CD14-positive monocyte (primary cell): ENCODE measurements at regions not wholly inside any gene's neighbourhood (a gene's known extent, or its start where the extent isn't known, plus 50 kb on each side); places are given as distances from the start of the nearest gene placed in this dataset.

Source experiments
- DNase-seq, 3 donors: peaks; one replicate each; pipeline ENCODE4 v3.0.0-alpha.2; 2011 to 2022
- H2AFZ ChIP-seq: 2 replicates; pipeline ENCODE4 v1.6.0; 2012; ENCODE audit warnings: mild to moderate bottlenecking, low read depth, low read length, inconsistent platforms; ENCODE audit not compliant: insufficient read depth, poor library complexity, severe bottlenecking
- H3K27ac ChIP-seq, 2 donors: 1 replicate in 1 of 2; 2 replicates in 1 of 2; pipeline ENCODE4 v1.5.1; 2012 to 2013; ENCODE audit warnings: low read length in 2 of 2, control low read depth in 1 of 2, inconsistent platforms in 1 of 2, low read depth in 1 of 2, mild to moderate bottlenecking in 1 of 2
- H3K27me3 ChIP-seq, 2 donors: one replicate each; pipeline versions ENCODE4 v1.6.0 to v1.6.1; 2011 to 2013; ENCODE audit warnings: low read length in 2 of 2; ENCODE audit not compliant: control insufficient read depth in 2 of 2, insufficient read depth in 2 of 2
- H3K36me3 ChIP-seq, 2 donors: replicated peaks in 1 of 2; 1 replicate in 1 of 2; 2 replicates in 1 of 2; pipeline versions ENCODE4 v1.5.1 to v1.6.1; 2012 to 2013; ENCODE audit warnings: low read length in 2 of 2, control low read depth in 1 of 2, inconsistent platforms in 1 of 2, mild to moderate bottlenecking in 1 of 2; ENCODE audit not compliant: insufficient read depth in 2 of 2, control insufficient read depth in 1 of 2
- H3K4me1 ChIP-seq, 2 donors: 1 replicate in 1 of 2; 2 replicates in 1 of 2; pipeline versions ENCODE4 v1.5.1 to v1.6.1; 2012 to 2013; ENCODE audit warnings: low read length in 2 of 2, control low read depth in 1 of 2, inconsistent platforms in 1 of 2, mild to moderate bottlenecking in 1 of 2, moderate library complexity in 1 of 2; ENCODE audit not compliant: insufficient read depth in 2 of 2, control insufficient read depth in 1 of 2
- H3K4me2 ChIP-seq: replicated peaks from 2 replicates; pipeline ENCODE3; 2012; ENCODE audit warnings: low read length, moderate library complexity, mild to moderate bottlenecking; ENCODE audit not compliant: poor library complexity, severe bottlenecking; ENCODE audit errors: extremely low read depth
- H3K4me3 ChIP-seq, 3 experiments: fragments of 200-600 bp in 1 of 3; sonication (generic) in 1 of 3; replicated peaks in 1 of 3; 1 replicate in 2 of 3; 2 replicates in 1 of 3; pipeline ENCODE4 v1.5.1; 2011 to 2013; ENCODE audit warnings: low read length in 3 of 3, mild to moderate bottlenecking in 3 of 3, control low read depth in 2 of 3, low read depth in 2 of 3, inconsistent platforms in 1 of 3, moderate library complexity in 1 of 3
- H3K79me2 ChIP-seq: 2 replicates; pipeline ENCODE4 v1.6.0; 2012; ENCODE audit warnings: mild to moderate bottlenecking, control low read depth, inconsistent platforms, low read length, moderate library complexity; ENCODE audit not compliant: insufficient read depth
- H3K9ac ChIP-seq: 2 replicates; pipeline ENCODE4 v1.6.0; 2017; ENCODE audit warnings: low read length, mild to moderate bottlenecking; ENCODE audit not compliant: insufficient read depth, poor library complexity, severe bottlenecking
- H3K9me3 ChIP-seq, 2 donors: replicated peaks in 1 of 2; 1 replicate in 1 of 2; 2 replicates in 1 of 2; pipeline versions ENCODE4 v1.5.1 to v1.6.1; 2012 to 2013; ENCODE audit warnings: low read length in 2 of 2, control low read depth in 1 of 2; ENCODE audit not compliant: control insufficient read depth in 1 of 2, insufficient read depth in 1 of 2
- H4K20me1 ChIP-seq: 2 replicates; pipeline ENCODE4 v1.6.0; 2012; ENCODE audit warnings: mild to moderate bottlenecking, low read length, control low read depth, moderate library complexity; ENCODE audit not compliant: insufficient read depth
- H3K27ac Mint-ChIP-seq, 7 donors: one replicate each; pipeline ENCODE4 v1.8.0; 2020; ENCODE audit warnings: mild to moderate bottlenecking in 7 of 7, mixed read lengths in 7 of 7, moderate library complexity in 6 of 7, inconsistent platforms in 2 of 7
- H3K27me3 Mint-ChIP-seq, 3 donors: one replicate each; pipeline ENCODE4 v1.8.0; 2021 to 2022; ENCODE audit warnings: low read depth in 3 of 3, mild to moderate bottlenecking in 3 of 3, mixed read lengths in 3 of 3, moderate library complexity in 3 of 3, inconsistent platforms in 1 of 3
- H3K36me3 Mint-ChIP-seq, 2 donors: one replicate each; pipeline ENCODE4 v1.8.0; 2020; ENCODE audit warnings: mixed read lengths in 2 of 2, inconsistent platforms in 1 of 2, mild to moderate bottlenecking in 1 of 2
- H3K4me1 Mint-ChIP-seq: one replicate; pipeline ENCODE4 v1.8.0; 2020; ENCODE audit warnings: mild to moderate bottlenecking, mixed read lengths
- H3K4me3 Mint-ChIP-seq, 2 donors: one replicate each; pipeline ENCODE4 v1.8.0; 2020; ENCODE audit warnings: mild to moderate bottlenecking in 2 of 2, mixed read lengths in 2 of 2, moderate library complexity in 1 of 2
- H3K9me3 Mint-ChIP-seq, 7 donors: one replicate each; pipeline ENCODE4 v1.8.0; 2020 to 2022; ENCODE audit warnings: mixed read lengths in 7 of 7, mild to moderate bottlenecking in 6 of 7, moderate library complexity in 6 of 7, inconsistent platforms in 2 of 7
- CTCF ChIP-seq: fragments of 200-600 bp; IDR thresholded peaks from one replicate; pipeline ENCODE4 v1.8.0; 2022; ENCODE audit warnings: antibody characterized with exemption, mild to moderate bottlenecking
- WGBS: methylation state at CpG from one replicate; pipeline ENCODE4 v1.1.5; 2013; ENCODE audit warnings: missing lambda C conversion rate; ENCODE audit not compliant: insufficient coverage; 5-methylcytosine and 5-hydroxymethylcytosine counted together
- intact Hi-C, 2 donors: fragments of 100-400 bp; cut with micrococcal nuclease; formaldehyde crosslinking; loops; one replicate each; pipeline versions ENCODE4 v1.15.0 to v1.15.1; 2023

- Histone ChIP-seq H3K27ac (no peak overlapping the region), H3K4me2 (no peak overlapping the region), H3K36me3 (no peaks in the 10 kb centered on the region), H4K20me1 (no peaks in the 10 kb centered on the region), H3K9ac (no peak overlapping the region), H3K4me3 (no peak overlapping the region), H2AFZ (no peak overlapping the region), H3K27me3 (no peaks in the 10 kb centered on the region), H3K79me2 (no peaks in the 10 kb centered on the region), H3K4me1 (no peaks in the 10 kb centered on the region), H3K9me3 (no peaks in the 10 kb centered on the region)
- intact Hi-C loops, result no loop called here
- DNase-seq, result no peak
- H3K4me3 Mint-ChIP-seq, result no peak overlapping the region
- no peak overlapping the region for H3K27ac Mint-ChIP-seq
- WGBS, result 82% methylated on average over 2 of the region's 3 CpGs
- H3K9me3 Mint-ChIP-seq, result no peaks in the 10 kb centered on the region
- no peaks in the 10 kb centered on the region for H3K36me3 Mint-ChIP-seq
- TF ChIP-seq CTCF, result no peak
- H3K4me1 Mint-ChIP-seq, result no peaks in the 10 kb centered on the region
- H3K27me3 Mint-ChIP-seq, result peaks cover 0 to 9% (median 2%) of the 10 kb centered on the region in 3 donors
Measured at GRCh38 chr12:67420506-67420905, 151.3 kb downstream of the CAND1 start.

- Histone ChIP-seq H3K4me1 (no peaks in the 10 kb centered on the region), H3K27me3 (no peaks in the 10 kb centered on the region), H3K9me3 (no peaks in the 10 kb centered on the region), H3K4me3 (no peak overlapping the region), H3K4me2 (no peak overlapping the region), H4K20me1 (no peaks in the 10 kb centered on the region), H3K9ac (no peak overlapping the region), H3K27ac (no peak overlapping the region), H3K79me2 (no peaks in the 10 kb centered on the region), H3K36me3 (no peaks in the 10 kb centered on the region), H2AFZ (no peak overlapping the region)
- H3K9me3 Mint-ChIP-seq, result no peaks in the 10 kb centered on the region
- no peak for TF ChIP-seq CTCF
- no peak overlapping the region for H3K27ac Mint-ChIP-seq
- intact Hi-C loops, result no loop called here
- H3K36me3 Mint-ChIP-seq, result no peaks in the 10 kb centered on the region
- DNase-seq, result no peak
- H3K27me3 Mint-ChIP-seq, result peaks cover 0 to 7% (median 2%) of the 10 kb centered on the region in 3 donors
- no peak overlapping the region for H3K4me3 Mint-ChIP-seq
- no CpG with 5 or more reads among the region's 3 CpGs for WGBS
- H3K4me1 Mint-ChIP-seq, result no peaks in the 10 kb centered on the region
Measured at GRCh38 chr12:67422081-67422480, 152.9 kb downstream of the CAND1 start.
